ENCODE measurements at regions not wholly inside any gene's neighbourhood (a gene's known extent, or its start where the extent isn't known, plus 50 kb on each side); places are given as distances from the start of the nearest gene placed in this dataset.

DNA sequence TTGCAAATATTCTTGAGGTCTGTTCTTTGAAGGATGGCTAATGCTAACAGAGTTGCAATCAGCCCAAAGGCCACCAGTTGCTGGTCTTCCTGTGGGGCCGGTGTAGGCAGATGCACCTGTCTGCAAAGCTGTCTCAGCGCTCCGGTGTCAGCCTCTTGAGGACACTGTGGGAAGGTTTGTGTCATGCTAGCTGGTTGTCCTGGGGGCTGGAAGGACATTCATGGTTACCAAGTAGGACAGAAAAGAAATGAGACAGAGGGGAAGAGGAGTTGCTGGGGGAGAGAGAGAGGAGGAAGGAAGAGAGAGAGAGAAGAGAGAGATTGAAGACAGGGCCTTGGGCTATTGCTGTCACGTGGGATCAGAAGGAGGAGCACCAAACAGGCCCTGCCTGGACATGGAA, 639.6 kb upstream of the HS6ST1 start:
- TF ChIP-seq, protein P1, sequence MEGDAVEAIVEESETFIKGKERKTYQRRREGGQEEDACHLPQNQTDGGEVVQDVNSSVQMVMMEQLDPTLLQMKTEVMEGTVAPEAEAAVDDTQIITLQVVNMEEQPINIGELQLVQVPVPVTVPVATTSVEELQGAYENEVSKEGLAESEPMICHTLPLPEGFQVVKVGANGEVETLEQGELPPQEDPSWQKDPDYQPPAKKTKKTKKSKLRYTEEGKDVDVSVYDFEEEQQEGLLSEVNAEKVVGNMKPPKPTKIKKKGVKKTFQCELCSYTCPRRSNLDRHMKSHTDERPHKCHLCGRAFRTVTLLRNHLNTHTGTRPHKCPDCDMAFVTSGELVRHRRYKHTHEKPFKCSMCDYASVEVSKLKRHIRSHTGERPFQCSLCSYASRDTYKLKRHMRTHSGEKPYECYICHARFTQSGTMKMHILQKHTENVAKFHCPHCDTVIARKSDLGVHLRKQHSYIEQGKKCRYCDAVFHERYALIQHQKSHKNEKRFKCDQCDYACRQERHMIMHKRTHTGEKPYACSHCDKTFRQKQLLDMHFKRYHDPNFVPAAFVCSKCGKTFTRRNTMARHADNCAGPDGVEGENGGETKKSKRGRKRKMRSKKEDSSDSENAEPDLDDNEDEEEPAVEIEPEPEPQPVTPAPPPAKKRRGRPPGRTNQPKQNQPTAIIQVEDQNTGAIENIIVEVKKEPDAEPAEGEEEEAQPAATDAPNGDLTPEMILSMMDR (conservative IDR thresholded peaks at IDR 0.05) = no peak
- no peak for TF ChIP-seq EZH2 (IDR thresholded peaks at IDR 0.05; ENCODE audit: low read depth)
